DOHH2 (cell line): ENCODE measurements at regions not wholly inside any gene's neighbourhood (a gene's known extent, or its start where the extent isn't known, plus 50 kb on each side); places are given as distances from the start of the nearest gene placed in this dataset.

Source experiments
- EZH2phosphoT487 ChIP-seq: fragments of 200-600 bp; sonication (generic); IDR thresholded peaks from 2 replicates; pipeline ENCODE4 v1.6.1; 2017; ENCODE audit warnings: borderline replicate concordance, mild to moderate bottlenecking, antibody characterized with exemption, low read length, moderate library complexity, mixed read lengths
- TF ChIP-seq, protein P1 (sequence below): fragments of 200-600 bp; sonication (generic); IDR thresholded peaks from one replicate; pipeline ENCODE4 v1.5.1; 2014; ENCODE audit warnings: antibody characterized with exemption, mild to moderate bottlenecking, low read depth, low read length; ENCODE audit not compliant: poor library complexity, severe bottlenecking

DNA sequence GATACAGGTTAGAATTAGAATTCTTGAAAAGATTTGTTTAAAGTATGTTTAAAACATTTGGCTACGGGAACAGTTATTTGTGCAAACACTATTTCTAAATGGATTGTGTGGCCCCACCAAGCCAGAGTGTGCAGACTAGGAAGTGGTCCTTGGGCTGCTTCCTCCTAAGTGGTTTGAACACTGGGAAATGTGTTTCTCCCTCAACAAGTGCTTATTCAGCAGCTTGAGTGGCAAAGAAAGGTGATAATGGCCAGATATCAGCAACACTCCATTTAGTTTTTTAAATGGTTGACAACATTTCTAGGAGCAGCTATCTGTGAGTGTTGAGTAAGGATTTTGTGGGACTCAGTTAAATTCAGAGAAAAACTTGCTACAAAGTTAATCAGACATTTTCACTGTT is 141.4 kb upstream of the LNX1 start:
- TF ChIP-seq, protein P1, sequence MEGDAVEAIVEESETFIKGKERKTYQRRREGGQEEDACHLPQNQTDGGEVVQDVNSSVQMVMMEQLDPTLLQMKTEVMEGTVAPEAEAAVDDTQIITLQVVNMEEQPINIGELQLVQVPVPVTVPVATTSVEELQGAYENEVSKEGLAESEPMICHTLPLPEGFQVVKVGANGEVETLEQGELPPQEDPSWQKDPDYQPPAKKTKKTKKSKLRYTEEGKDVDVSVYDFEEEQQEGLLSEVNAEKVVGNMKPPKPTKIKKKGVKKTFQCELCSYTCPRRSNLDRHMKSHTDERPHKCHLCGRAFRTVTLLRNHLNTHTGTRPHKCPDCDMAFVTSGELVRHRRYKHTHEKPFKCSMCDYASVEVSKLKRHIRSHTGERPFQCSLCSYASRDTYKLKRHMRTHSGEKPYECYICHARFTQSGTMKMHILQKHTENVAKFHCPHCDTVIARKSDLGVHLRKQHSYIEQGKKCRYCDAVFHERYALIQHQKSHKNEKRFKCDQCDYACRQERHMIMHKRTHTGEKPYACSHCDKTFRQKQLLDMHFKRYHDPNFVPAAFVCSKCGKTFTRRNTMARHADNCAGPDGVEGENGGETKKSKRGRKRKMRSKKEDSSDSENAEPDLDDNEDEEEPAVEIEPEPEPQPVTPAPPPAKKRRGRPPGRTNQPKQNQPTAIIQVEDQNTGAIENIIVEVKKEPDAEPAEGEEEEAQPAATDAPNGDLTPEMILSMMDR, result no peak
- no peak for TF ChIP-seq EZH2phosphoT487
